Lower leg skin (tissue), 4 donors: ENCODE measurements at regions not wholly inside any gene's neighbourhood (a gene's known extent, or its start where the extent isn't known, plus 50 kb on each side); places are given as distances from the start of the nearest gene placed in this dataset.

ENCODE experiments used
- DNase-seq, 2 donors: peaks; one replicate each; pipeline ENCODE4 v3.0.0-alpha.2; 2019; ENCODE audit warnings: low spot score in 2 of 2
- H3K4me3 ChIP-seq: fragments of 200-600 bp; sonication (generic); 2 replicates; pipeline ENCODE4 v1.5.1; 2017; ENCODE audit warnings: mild to moderate bottlenecking, low read depth; ENCODE audit not compliant: poor library complexity, severe bottlenecking
- POLR2A ChIP-seq, 2 donors: fragments of 450-650 bp; IDR thresholded peaks; one replicate each; pipeline ENCODE4 v1.6.1; 2016 to 2017; ENCODE audit warnings: antibody characterized with exemption in 2 of 2, mild to moderate bottlenecking in 1 of 2, moderate library complexity in 1 of 2
- WGBS, 2 donors: methylation state at CpG; one replicate each; pipeline ENCODE4 v1.1.5; 2018; 5-methylcytosine and 5-hydroxymethylcytosine counted together
- intact Hi-C: fragments of 100-400 bp; cut with DNase I; formaldehyde crosslinking; loops from one replicate; pipeline ENCODE4 v1.15.0; 2023; ENCODE audit warnings: low total_unique reads
- TF ChIP-seq, protein P1 (sequence below), 3 donors: fragments of 450-650 bp; IDR thresholded peaks; one replicate each; pipeline ENCODE4 v1.5.1; 2016; ENCODE audit warnings: antibody characterized with exemption in 3 of 3, mild to moderate bottlenecking in 3 of 3, moderate library complexity in 2 of 3

DNA sequence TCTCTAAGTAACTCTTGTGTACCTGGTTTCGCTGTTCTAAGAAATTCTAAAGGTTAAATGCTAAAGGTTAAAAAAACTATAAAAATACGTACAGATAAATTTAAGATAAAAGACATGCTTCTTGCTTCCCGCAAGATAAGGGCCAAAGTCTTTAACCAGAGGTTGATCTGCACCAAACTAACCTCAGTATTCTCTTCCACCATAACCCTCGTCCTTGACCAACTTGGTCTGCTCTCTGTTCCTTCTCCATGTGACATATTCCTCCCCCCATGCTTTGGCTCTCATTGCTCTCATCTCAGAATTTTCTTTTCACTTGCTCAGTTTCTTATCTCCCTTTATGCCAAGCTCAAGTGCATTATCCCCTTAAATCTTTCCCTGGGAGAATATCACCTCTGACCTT, 330.5 kb upstream of the ZFHX3 start:
- DNase-seq = no peak
- H3K4me3 ChIP-seq = no peak overlapping the region
- TF ChIP-seq POLR2A (IDR thresholded peaks at IDR 0.05) = no peak
- TF ChIP-seq, protein P1, sequence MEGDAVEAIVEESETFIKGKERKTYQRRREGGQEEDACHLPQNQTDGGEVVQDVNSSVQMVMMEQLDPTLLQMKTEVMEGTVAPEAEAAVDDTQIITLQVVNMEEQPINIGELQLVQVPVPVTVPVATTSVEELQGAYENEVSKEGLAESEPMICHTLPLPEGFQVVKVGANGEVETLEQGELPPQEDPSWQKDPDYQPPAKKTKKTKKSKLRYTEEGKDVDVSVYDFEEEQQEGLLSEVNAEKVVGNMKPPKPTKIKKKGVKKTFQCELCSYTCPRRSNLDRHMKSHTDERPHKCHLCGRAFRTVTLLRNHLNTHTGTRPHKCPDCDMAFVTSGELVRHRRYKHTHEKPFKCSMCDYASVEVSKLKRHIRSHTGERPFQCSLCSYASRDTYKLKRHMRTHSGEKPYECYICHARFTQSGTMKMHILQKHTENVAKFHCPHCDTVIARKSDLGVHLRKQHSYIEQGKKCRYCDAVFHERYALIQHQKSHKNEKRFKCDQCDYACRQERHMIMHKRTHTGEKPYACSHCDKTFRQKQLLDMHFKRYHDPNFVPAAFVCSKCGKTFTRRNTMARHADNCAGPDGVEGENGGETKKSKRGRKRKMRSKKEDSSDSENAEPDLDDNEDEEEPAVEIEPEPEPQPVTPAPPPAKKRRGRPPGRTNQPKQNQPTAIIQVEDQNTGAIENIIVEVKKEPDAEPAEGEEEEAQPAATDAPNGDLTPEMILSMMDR (IDR thresholded peaks at IDR 0.05) = no peak
- intact Hi-C loops = no loop called here
- WGBS, 2 donors = 86 to 89% methylated on average over 4 of the region's 4 CpGs

GRCh38 chr16:73371584-73372319, 323.8 kb upstream of the ZFHX3 start:
- WGBS, 2 donors = 91% methylated on average over 9 of the region's 9 CpGs
- no peak overlapping the region for H3K4me3 ChIP-seq
- TF ChIP-seq, protein P1 (IDR thresholded peaks at IDR 0.05) = no peak
- TF ChIP-seq POLR2A (IDR thresholded peaks at IDR 0.05) = no peak
- DNase-seq = no peak
- intact Hi-C loops = no loop called here

DNA sequence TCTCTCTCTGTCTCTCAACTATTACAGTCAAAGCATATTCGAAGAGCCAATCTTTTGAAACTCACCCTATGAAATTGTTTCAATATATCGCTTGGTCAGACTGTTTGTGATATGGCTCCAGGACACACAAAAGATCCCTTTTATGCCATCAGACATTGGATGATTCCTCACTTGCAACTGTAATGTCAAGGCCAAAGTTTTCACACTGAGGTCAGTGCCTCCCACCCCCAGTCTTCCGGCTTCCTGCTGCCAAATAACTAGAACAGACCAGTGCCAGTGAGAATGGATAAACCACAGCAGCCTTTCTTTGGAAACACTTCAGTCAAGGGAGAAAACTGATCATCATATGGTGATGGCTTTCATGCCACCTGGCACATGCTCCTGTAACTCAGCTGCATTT, 321.9 kb upstream of the ZFHX3 start:
- DNase-seq = no peak
- WGBS, 2 donors = 72 to 78% methylated on average over 3 of the region's 3 CpGs
- TF ChIP-seq, protein P1 (IDR thresholded peaks at IDR 0.05) = no peak
- no peak for TF ChIP-seq POLR2A (IDR thresholded peaks at IDR 0.05)
- H3K4me3 ChIP-seq = no peak overlapping the region
- intact Hi-C loops = no loop called here

GRCh38 chr16:73368715-73369114, 320.8 kb upstream of the ZFHX3 start:
- 85 to 90% methylated on average over 4 of the region's 4 CpGs for whole genome bisulfite sequencing, 2 donors
- H3K4me3 ChIP-seq = no peak overlapping the region
- no peak for DNase-seq
- intact Hi-C loops = no loop called here
- TF ChIP-seq POLR2A (IDR thresholded peaks at IDR 0.05) = no peak
- TF ChIP-seq, protein P1 (IDR thresholded peaks at IDR 0.05) = no peak

- no peak for TF ChIP-seq POLR2A (IDR thresholded peaks at IDR 0.05)
- TF ChIP-seq, protein P1 (IDR thresholded peaks at IDR 0.05) = no peak
- DNase-seq = no peak
- 22 to 32% methylated on average over 9 of the region's 9 CpGs for WGBS, 2 donors
- no peak overlapping the region for H3K4me3 ChIP-seq
- intact Hi-C loops = no loop called here
Measured at GRCh38 chr16:73365016-73365551, 317.2 kb upstream of the ZFHX3 start.
